Neural progenitor cell (in vitro differentiated cells): ENCODE measurements at regions not wholly inside any gene's neighbourhood (a gene's known extent, or its start where the extent isn't known, plus 50 kb on each side); places are given as distances from the start of the nearest gene placed in this dataset.

ENCODE experiments used
- CTCF ChIP-seq: fragments of 200-600 bp; sonication (generic); IDR thresholded peaks from 2 replicates; pipeline ENCODE4 v1.5.1; 2017; ENCODE audit warnings: antibody characterized with exemption, mild to moderate bottlenecking
- EZH2 ChIP-seq: fragments of 200-600 bp; sonication (generic); IDR thresholded peaks from 2 replicates; pipeline ENCODE4 v1.6.1; 2017; ENCODE audit warnings: antibody characterized with exemption, mild to moderate bottlenecking, moderate library complexity

- no peak for TF ChIP-seq CTCF
- no peak for TF ChIP-seq EZH2
Observed at GRCh38 chr7:3206101-3206500, 95.0 kb upstream of the SDK1 start.
